Ovary (tissue), 3 donors: ENCODE measurements at regions not wholly inside any gene's neighbourhood (a gene's known extent, or its start where the extent isn't known, plus 50 kb on each side); places are given as distances from the start of the nearest gene placed in this dataset.

Source experiments
- EP300 ChIP-seq: sonication (generic); formaldehyde crosslinking; IDR thresholded peaks from one replicate; pipeline ENCODE4 v1.6.1; 2017; ENCODE audit warnings: antibody characterized with exemption
- POLR2A ChIP-seq: fragments of 450-650 bp; IDR thresholded peaks from one replicate; pipeline ENCODE4 v1.6.1; 2017; ENCODE audit warnings: antibody characterized with exemption, mild to moderate bottlenecking, moderate library complexity
- TF ChIP-seq, protein P1 (sequence below), 3 donors: fragments of 450-650 bp in 2 of 3; fragments of 200-600 bp in 1 of 3; IDR thresholded peaks; one replicate each; pipeline versions ENCODE4 v1.5.1 to v1.8.0; 2016 to 2022; ENCODE audit warnings: antibody characterized with exemption in 3 of 3, mild to moderate bottlenecking in 1 of 3
- donor health status: DM: no; HTN: no; CAD: no.

DNA sequence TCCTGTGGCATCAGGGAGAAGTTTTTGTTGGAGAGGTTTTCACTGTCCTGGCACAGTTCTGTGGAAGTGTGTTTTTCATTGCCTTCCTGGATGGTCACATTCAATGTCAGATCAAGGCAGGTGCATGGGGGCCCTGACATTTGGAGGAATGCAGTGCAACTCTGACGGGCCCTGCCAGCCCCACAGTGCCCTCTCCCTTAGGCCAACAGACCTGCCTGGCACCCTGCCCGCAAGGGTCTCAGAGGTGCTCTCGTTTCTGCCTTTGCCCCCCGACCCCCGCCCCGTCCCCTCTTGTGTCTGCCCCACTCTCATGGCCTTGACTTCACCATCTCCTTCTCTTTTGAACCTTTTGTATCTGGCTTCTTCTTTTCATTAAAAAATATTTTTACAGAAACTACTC lies 257.2 kb upstream of the HDAC4 start:
- TF ChIP-seq, protein P1, sequence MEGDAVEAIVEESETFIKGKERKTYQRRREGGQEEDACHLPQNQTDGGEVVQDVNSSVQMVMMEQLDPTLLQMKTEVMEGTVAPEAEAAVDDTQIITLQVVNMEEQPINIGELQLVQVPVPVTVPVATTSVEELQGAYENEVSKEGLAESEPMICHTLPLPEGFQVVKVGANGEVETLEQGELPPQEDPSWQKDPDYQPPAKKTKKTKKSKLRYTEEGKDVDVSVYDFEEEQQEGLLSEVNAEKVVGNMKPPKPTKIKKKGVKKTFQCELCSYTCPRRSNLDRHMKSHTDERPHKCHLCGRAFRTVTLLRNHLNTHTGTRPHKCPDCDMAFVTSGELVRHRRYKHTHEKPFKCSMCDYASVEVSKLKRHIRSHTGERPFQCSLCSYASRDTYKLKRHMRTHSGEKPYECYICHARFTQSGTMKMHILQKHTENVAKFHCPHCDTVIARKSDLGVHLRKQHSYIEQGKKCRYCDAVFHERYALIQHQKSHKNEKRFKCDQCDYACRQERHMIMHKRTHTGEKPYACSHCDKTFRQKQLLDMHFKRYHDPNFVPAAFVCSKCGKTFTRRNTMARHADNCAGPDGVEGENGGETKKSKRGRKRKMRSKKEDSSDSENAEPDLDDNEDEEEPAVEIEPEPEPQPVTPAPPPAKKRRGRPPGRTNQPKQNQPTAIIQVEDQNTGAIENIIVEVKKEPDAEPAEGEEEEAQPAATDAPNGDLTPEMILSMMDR (IDR thresholded peaks at IDR 0.05), result no peak
- TF ChIP-seq POLR2A (no peak), EP300 (no peak)
